SK-N-SH (cell line): ENCODE measurements at regions not wholly inside any gene's neighbourhood (a gene's known extent, or its start where the extent isn't known, plus 50 kb on each side); places are given as distances from the start of the nearest gene placed in this dataset.

Source experiments
- CTCF ChIA-PET: fragments of 300-600, 350-600 bp; formaldehyde crosslinking; extraction: SDS; loops from one replicate; lab custom pipeline; 2021; lab: Yijun Ruan, JAX
- POLR2A ChIA-PET: fragments of 350-600 bp; sonication (Branson Sonifier 250); formaldehyde crosslinking; extraction: SDS; loops from one replicate; lab custom pipeline; 2020; ENCODE audit warnings: antibody characterized with exemption, inconsistent platforms; lab: Yijun Ruan, JAX
- DNase-seq: peaks from one replicate; pipeline ENCODE4 v3.0.0; 2012
- H2AFZ ChIP-seq: fragments of 200-600 bp; sonication (generic); 2 replicates; pipeline ENCODE4 v1.8.1; 2016; ENCODE audit warnings: antibody characterized with exemption, mild to moderate bottlenecking, low read depth
- H3F3A ChIP-seq: fragments of 200-600 bp; sonication (generic); replicated peaks from 2 replicates; pipeline ENCODE3; 2016; ENCODE audit warnings: antibody characterized with exemption, mild to moderate bottlenecking; ENCODE audit not compliant: insufficient read depth
- H3K27ac ChIP-seq, 2 experiments: fragments of 200-500 bp in 1 of 2; fragments of 200-600 bp in 1 of 2; sonication (Bioruptor generic) in 1 of 2; sonication (generic), shearing (Covaris generic) in 1 of 2; 2 replicates each; pipeline versions ENCODE4 v1.5.1 to v1.6.1; 2014 to 2016; ENCODE audit warnings: low read depth in 2 of 2, inconsistent platforms in 1 of 2, low read length in 1 of 2, mild to moderate bottlenecking in 1 of 2, mixed read lengths in 1 of 2
- H3K27me3 ChIP-seq: fragments of 200-600 bp; sonication (generic), shearing (Covaris generic); 2 replicates; pipeline ENCODE4 v1.6.1; 2016; ENCODE audit warnings: mixed run types; ENCODE audit not compliant: insufficient read depth
- H3K36me3 ChIP-seq, 2 experiments: fragments of 200-500 bp in 1 of 2; fragments of 200-600 bp in 1 of 2; sonication (Bioruptor generic) in 1 of 2; sonication (generic) in 1 of 2; replicated peaks in 1 of 2; 2 replicates each; pipeline versions ENCODE3 to v1.5.1; 2014 to 2016; ENCODE audit warnings: low read length in 1 of 2, mild to moderate bottlenecking in 1 of 2; ENCODE audit not compliant: insufficient read depth in 2 of 2, control insufficient read depth in 1 of 2
- H3K4me1 ChIP-seq, 2 experiments: fragments of 200-500 bp in 1 of 2; fragments of 200-600 bp in 1 of 2; sonication (Bioruptor generic) in 1 of 2; sonication (generic), shearing (Covaris generic) in 1 of 2; 2 replicates each; pipeline versions ENCODE4 v1.5.1 to v1.6.1; 2014 to 2016; ENCODE audit warnings: low read depth in 1 of 2, low read length in 1 of 2, mixed run types in 1 of 2; ENCODE audit not compliant: insufficient read depth in 2 of 2, control insufficient read depth in 1 of 2
- H3K4me2 ChIP-seq: fragments of 200-600 bp; sonication (generic), shearing (Covaris generic); 2 replicates; pipeline ENCODE4 v1.6.1; 2017; ENCODE audit warnings: mixed run types
- H3K4me3 ChIP-seq, 2 experiments: fragments of 200-500 bp in 1 of 2; fragments of 200-600 bp in 1 of 2; sonication (Bioruptor generic) in 1 of 2; sonication (generic), shearing (Covaris generic) in 1 of 2; 2 replicates each; pipeline versions ENCODE4 v1.5.1 to v1.8.1; 2014 to 2016; ENCODE audit warnings: low read depth in 2 of 2, inconsistent platforms in 1 of 2, low read length in 1 of 2, mild to moderate bottlenecking in 1 of 2, mixed read lengths in 1 of 2, moderate library complexity in 1 of 2
- H3K79me2 ChIP-seq: fragments of 200-600 bp; sonication (generic); 2 replicates; pipeline ENCODE4 v1.8.1; 2017; ENCODE audit warnings: mild to moderate bottlenecking; ENCODE audit not compliant: insufficient read depth
- H3K9ac ChIP-seq: fragments of 200-600 bp; sonication (generic); 2 replicates; pipeline ENCODE4 v1.6.1; 2017; ENCODE audit warnings: mixed run types
- H3K9me2 ChIP-seq: fragments of 200-600 bp; sonication (generic); 2 replicates; pipeline ENCODE4 v1.6.1; 2017; ENCODE audit warnings: mixed run types
- H3K9me3 ChIP-seq: fragments of 200-600 bp; sonication (generic); 2 replicates; pipeline ENCODE4 v1.6.1; 2017; ENCODE audit warnings: mixed run types, mild to moderate bottlenecking, moderate library complexity
- H4K20me1 ChIP-seq: fragments of 200-600 bp; sonication (generic); 2 replicates; pipeline ENCODE4 v1.6.1; 2017; ENCODE audit warnings: mild to moderate bottlenecking, mixed run types; ENCODE audit not compliant: insufficient read depth
- CHD2 ChIP-seq: fragments of 150-350 bp; IDR thresholded peaks from 2 replicates; pipeline ENCODE4 v1.6.1; 2018; ENCODE audit warnings: low read length; ENCODE audit not compliant: partially characterized antibody
- FOXJ3 ChIP-seq: sonication (generic); formaldehyde crosslinking; IDR thresholded peaks from 2 replicates; pipeline ENCODE4 v1.5.1; 2020; ENCODE audit warnings: mild to moderate bottlenecking, missing genetic modification reagents
- FOXM1 ChIP-seq: IDR thresholded peaks from 2 replicates; pipeline ENCODE4 v1.4.0; 2012; ENCODE audit warnings: low read depth, mild to moderate bottlenecking
- GABPA ChIP-seq: IDR thresholded peaks from 2 replicates; pipeline ENCODE4 v1.4.0; 2012; ENCODE audit warnings: low read depth, mild to moderate bottlenecking
- GATA2 ChIP-seq: sonication (generic); formaldehyde crosslinking; IDR thresholded peaks from 2 replicates; pipeline ENCODE4 v1.5.0; 2020; ENCODE audit warnings: mild to moderate bottlenecking, missing genetic modification reagents
- JUND ChIP-seq: IDR thresholded peaks from 2 replicates; pipeline ENCODE4 v1.4.0; 2012
- MEF2A ChIP-seq: IDR thresholded peaks from 2 replicates; pipeline ENCODE4 v1.4.0; 2012; ENCODE audit warnings: low read depth, borderline replicate concordance
- MXI1 ChIP-seq: IDR thresholded peaks from 2 replicates; pipeline ENCODE4 v1.6.1; 2012; ENCODE audit warnings: mild to moderate bottlenecking, low read depth, low read length, improper control_type of control experiment
- NRF1 ChIP-seq: IDR thresholded peaks from 2 replicates; pipeline ENCODE4 v1.6.1; 2012; ENCODE audit warnings: low read depth, mild to moderate bottlenecking, low read length
- POLR2AphosphoS5 ChIP-seq: IDR thresholded peaks from 2 replicates; pipeline ENCODE4 v1.6.1; 2012; ENCODE audit warnings: low read depth, low read length
- RAD21 ChIP-seq: IDR thresholded peaks from 2 replicates; pipeline ENCODE4 v1.6.1; 2012; ENCODE audit warnings: mild to moderate bottlenecking, low read length
- RFX5 ChIP-seq: IDR thresholded peaks from 2 replicates; pipeline ENCODE4 v1.6.1; 2012; ENCODE audit warnings: mild to moderate bottlenecking, improper control_type of control experiment, low read length
- SMC3 ChIP-seq: IDR thresholded peaks from 2 replicates; pipeline ENCODE4 v1.6.1; 2012; ENCODE audit warnings: low read depth, low read length, improper control_type of control experiment
- TAF1 ChIP-seq: IDR thresholded peaks from 2 replicates; pipeline ENCODE4 v1.6.1; 2012; ENCODE audit warnings: low read depth, mild to moderate bottlenecking, low read length, moderate library complexity, borderline replicate concordance
- YY1 ChIP-seq: IDR thresholded peaks from 2 replicates; pipeline ENCODE4 v1.4.0; 2012; ENCODE audit warnings: low read depth, mild to moderate bottlenecking
- WGBS: methylation state at CpG from one replicate; pipeline ENCODE4 v1.1.6; 2017; ENCODE audit warnings: low lambda C conversion rate; 5-methylcytosine and 5-hydroxymethylcytosine counted together
- TF ChIP-seq, protein P1 (sequence below): fragments of 200-600 bp; sonication (generic); IDR thresholded peaks from 2 replicates; pipeline ENCODE4 v1.6.1; 2017; ENCODE audit warnings: antibody characterized with exemption, mild to moderate bottlenecking, moderate library complexity
- TF ChIP-seq, protein P2 (sequence below): fragments of 150-350 bp; IDR thresholded peaks from 2 replicates; pipeline ENCODE4 v1.6.1; 2017; ENCODE audit warnings: antibody characterized with exemption, low read length, low read depth, borderline replicate concordance
- TF ChIP-seq, protein P3 (sequence below): fragments of 150-350 bp; IDR thresholded peaks from 2 replicates; pipeline ENCODE4 v1.6.1; 2016; ENCODE audit warnings: mild to moderate bottlenecking, low read depth, low read length
- TF ChIP-seq, protein P4 (sequence below): IDR thresholded peaks from 2 replicates; pipeline ENCODE4 v1.4.0; 2012; ENCODE audit warnings: low read depth

DNA sequence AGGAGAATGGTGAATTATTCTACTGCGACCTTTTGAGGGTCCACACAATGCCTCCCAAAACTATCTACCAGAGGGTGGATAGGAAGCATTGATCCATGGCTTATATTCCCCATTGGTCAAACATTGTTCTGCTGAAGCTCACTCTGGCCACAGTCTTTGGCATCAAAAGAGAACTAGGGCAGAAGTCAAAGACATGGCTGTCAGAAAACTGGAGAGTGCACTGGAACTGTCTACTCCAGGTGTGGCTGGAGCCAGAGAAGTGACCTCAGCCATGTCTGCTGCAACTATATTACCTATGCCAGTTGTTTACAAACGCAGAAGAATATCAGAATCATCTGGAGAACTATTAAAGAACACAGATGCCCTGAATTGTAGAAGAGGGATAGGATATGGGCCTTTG lies 238.7 kb upstream of the USP25 start (continued):
- TF ChIP-seq, protein P1, sequence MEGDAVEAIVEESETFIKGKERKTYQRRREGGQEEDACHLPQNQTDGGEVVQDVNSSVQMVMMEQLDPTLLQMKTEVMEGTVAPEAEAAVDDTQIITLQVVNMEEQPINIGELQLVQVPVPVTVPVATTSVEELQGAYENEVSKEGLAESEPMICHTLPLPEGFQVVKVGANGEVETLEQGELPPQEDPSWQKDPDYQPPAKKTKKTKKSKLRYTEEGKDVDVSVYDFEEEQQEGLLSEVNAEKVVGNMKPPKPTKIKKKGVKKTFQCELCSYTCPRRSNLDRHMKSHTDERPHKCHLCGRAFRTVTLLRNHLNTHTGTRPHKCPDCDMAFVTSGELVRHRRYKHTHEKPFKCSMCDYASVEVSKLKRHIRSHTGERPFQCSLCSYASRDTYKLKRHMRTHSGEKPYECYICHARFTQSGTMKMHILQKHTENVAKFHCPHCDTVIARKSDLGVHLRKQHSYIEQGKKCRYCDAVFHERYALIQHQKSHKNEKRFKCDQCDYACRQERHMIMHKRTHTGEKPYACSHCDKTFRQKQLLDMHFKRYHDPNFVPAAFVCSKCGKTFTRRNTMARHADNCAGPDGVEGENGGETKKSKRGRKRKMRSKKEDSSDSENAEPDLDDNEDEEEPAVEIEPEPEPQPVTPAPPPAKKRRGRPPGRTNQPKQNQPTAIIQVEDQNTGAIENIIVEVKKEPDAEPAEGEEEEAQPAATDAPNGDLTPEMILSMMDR, result no peak
- TF ChIP-seq FOXM1 (no peak), JUND (no peak), FOXJ3 (no peak)
- TF ChIP-seq, protein P2, sequence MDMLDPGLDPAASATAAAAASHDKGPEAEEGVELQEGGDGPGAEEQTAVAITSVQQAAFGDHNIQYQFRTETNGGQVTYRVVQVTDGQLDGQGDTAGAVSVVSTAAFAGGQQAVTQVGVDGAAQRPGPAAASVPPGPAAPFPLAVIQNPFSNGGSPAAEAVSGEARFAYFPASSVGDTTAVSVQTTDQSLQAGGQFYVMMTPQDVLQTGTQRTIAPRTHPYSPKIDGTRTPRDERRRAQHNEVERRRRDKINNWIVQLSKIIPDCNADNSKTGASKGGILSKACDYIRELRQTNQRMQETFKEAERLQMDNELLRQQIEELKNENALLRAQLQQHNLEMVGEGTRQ, result no peak

DNA sequence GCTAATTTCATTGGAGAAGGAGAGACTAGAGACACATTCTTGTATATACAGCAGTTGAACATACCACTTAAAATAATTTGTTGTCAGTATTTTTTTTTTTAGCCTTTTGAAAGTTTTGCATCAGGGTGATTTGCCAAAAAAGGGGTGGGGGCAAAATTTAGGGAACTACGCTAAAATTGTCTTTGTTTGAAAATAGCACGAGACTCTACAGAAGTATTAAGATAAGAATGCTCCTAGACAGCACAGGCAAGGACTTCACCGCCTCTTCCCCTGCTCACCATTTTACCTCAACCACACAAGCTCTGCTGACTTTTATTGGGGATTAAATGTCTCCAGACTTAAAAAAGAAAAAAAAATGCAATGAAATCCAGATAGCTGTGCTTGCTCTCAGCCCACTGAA lies 236.1 kb upstream of the USP25 start:
- Histone ChIP-seq H3K36me3 (no peaks in the 10 kb centered on the region), H3K27ac (no peak overlapping the region), H3K9me2 (no peaks in the 10 kb centered on the region), H3K4me2 (no peak overlapping the region), H4K20me1 (no peaks in the 10 kb centered on the region), H3K79me2 (no peaks in the 10 kb centered on the region), H3F3A (no peaks in the 10 kb centered on the region), H3K9me3 (no peaks in the 10 kb centered on the region), H3K4me3 (no peak overlapping the region), H3K4me1 (no peaks in the 10 kb centered on the region), H3K9ac (no peak overlapping the region), H3K27me3 (no peaks in the 10 kb centered on the region), H2AFZ (no peak overlapping the region)
- no peak for DNase-seq
- POLR2A ChIA-PET, result no interaction called here
- CTCF ChIA-PET, result interaction anchor here (1.0 to 3.9 kb wide), 3 partner anchors 11 to 59 kb away, joined by 3 to 21 read pairs (median 4); no protein-coding TSS in a partner anchor
- 42% methylated on average over 3 of the region's 3 CpGs for WGBS
- TF ChIP-seq MXI1 (no peak), TAF1 (no peak), GABPA (no peak)
- TF ChIP-seq, protein P3, sequence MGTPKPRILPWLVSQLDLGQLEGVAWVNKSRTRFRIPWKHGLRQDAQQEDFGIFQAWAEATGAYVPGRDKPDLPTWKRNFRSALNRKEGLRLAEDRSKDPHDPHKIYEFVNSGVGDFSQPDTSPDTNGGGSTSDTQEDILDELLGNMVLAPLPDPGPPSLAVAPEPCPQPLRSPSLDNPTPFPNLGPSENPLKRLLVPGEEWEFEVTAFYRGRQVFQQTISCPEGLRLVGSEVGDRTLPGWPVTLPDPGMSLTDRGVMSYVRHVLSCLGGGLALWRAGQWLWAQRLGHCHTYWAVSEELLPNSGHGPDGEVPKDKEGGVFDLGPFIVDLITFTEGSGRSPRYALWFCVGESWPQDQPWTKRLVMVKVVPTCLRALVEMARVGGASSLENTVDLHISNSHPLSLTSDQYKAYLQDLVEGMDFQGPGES, result no peak

DNA sequence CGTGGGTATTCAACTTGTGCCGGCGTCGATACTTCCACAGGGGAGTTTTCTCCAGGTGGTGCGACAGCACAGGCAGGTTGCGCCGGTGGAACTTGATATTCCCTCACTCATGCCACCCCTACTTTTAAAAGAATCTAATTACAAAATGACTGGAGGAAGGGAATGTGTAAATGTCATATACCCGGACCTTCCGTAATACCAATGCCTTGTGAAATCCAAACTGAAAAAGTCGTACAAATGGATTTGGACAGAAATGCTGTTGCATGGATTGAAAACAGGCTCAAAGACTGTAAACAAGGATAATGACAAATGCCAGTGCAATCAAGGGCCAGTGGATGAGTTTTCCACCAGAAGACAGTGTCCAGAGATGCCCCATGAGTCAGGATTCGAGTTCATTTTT lies 235.3 kb upstream of the USP25 start:
- Histone ChIP-seq H3F3A (no peaks in the 10 kb centered on the region), H3K4me2 (no peak overlapping the region), H2AFZ (no peak overlapping the region), H3K27me3 (no peaks in the 10 kb centered on the region), H3K36me3 (no peaks in the 10 kb centered on the region), H3K79me2 (no peaks in the 10 kb centered on the region), H3K9me2 (no peaks in the 10 kb centered on the region), H3K9me3 (no peaks in the 10 kb centered on the region), H3K4me3 (no peak overlapping the region), H3K4me1 (no peaks in the 10 kb centered on the region), H3K9ac (no peak overlapping the region), H3K27ac (no peak overlapping the region), H4K20me1 (no peaks in the 10 kb centered on the region)
- ChIA-PET CTCF (interaction anchor here (3.9 kb wide), 1 partner anchor 12 kb away, joined by 21 read pairs; no protein-coding TSS in a partner anchor), POLR2A (no interaction called here)
- 79% methylated on average over 11 of the region's 11 CpGs for WGBS
- TF ChIP-seq, protein P4, sequence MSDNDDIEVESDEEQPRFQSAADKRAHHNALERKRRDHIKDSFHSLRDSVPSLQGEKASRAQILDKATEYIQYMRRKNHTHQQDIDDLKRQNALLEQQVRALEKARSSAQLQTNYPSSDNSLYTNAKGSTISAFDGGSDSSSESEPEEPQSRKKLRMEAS, result no peak
- TF ChIP-seq FOXJ3 (no peak), SMC3 (no peak), RFX5 (no peak), MEF2A (no peak), MXI1 (no peak), NRF1 (no peak), CHD2 (no peak), GATA2 (CRISPR knock-in tag) (no peak), TAF1 (no peak), YY1 (no peak), RAD21 (no peak), POLR2AphosphoS5 (no peak)
- TF ChIP-seq, protein P2, result no peak
- DNase-seq, result no peak
